ENCODE measurements at regions not wholly inside any gene's neighbourhood (a gene's known extent, or its start where the extent isn't known, plus 50 kb on each side); places are given as distances from the start of the nearest gene placed in this dataset.
A peak's percentile ranks its signal among the peaks of the same experiment; 100 is the strongest.

GRCh38 chr2:177147834-177148445 is 64.7 kb upstream of the HNRNPA3 start:
- no peak for DNase-seq (ENCODE audit: low read depth in 2 of 3, low spot score in 2 of 3)

DNA sequence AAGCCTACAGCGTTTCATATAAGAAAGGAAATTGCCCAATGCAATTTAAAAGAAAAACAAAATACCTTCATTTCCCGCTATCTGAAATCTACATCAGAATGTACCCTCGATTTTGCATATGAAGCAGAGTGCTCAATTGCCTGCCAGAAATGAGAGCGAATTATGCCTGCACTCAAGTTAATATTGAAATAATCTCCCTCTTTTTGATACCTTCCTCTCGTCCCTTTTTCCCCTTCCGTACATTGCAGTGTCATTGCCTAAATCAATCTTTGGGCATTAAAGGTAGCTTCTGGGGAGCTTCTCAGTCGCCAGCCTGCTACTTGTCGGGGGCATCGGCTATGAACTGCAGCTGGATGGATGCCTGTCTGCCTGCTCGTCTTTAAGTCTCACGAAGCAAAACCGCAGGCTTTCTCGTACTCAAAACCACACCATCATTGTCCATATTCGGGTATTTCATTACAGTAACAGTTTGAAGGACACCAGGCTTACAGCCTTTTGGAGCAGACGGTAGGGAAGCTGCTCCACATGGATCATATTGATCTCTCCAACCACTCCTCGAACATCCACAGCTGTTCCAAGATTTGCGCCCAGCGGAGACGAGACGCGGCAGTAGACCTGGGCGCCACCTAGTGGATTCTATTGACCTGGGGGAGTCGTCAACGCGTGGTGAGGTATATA is 64.0 kb upstream of the HNRNPA3 start:
- DNase-seq (ENCODE audit: low read depth in 2 of 3, low spot score in 2 of 3): peak; percentile 49 to 58 (median 50)

- no peak for DNase-seq (ENCODE audit: low read depth in 2 of 3, low spot score in 2 of 3)
Measured at GRCh38 chr2:177149155-177149503, 63.5 kb upstream of the HNRNPA3 start.

GRCh38 chr2:177153805-177154204 is 58.8 kb upstream of the HNRNPA3 start:
- no peak for DNase-seq (ENCODE audit: low read depth in 2 of 3, low spot score in 2 of 3)

- DNase-seq (ENCODE audit: low read depth in 2 of 3, low spot score in 2 of 3): no peak
Measured at GRCh38 chr2:177154809-177155208, 57.8 kb upstream of the HNRNPA3 start.

DNA sequence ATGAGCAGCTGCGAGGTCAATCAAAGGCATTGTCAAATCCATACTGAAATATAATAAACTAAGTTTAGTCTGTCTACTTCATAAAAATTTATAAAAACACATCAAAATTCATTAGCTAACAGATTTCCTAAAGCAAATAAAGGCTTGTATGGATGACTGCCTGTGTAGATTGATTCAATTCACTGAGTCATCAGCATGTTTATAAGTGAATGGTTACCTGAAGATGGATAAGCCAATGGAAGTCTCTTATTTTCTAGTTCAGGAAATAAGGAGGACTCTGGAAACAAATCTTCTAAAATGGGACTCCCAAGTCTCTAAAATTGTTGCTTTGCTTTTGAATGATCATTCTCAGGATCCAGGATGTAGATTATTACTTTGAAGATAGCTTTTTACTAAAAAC is 57.0 kb upstream of the HNRNPA3 start:
- no peak for DNase-seq (ENCODE audit: low read depth in 2 of 3, low spot score in 2 of 3)

DNA sequence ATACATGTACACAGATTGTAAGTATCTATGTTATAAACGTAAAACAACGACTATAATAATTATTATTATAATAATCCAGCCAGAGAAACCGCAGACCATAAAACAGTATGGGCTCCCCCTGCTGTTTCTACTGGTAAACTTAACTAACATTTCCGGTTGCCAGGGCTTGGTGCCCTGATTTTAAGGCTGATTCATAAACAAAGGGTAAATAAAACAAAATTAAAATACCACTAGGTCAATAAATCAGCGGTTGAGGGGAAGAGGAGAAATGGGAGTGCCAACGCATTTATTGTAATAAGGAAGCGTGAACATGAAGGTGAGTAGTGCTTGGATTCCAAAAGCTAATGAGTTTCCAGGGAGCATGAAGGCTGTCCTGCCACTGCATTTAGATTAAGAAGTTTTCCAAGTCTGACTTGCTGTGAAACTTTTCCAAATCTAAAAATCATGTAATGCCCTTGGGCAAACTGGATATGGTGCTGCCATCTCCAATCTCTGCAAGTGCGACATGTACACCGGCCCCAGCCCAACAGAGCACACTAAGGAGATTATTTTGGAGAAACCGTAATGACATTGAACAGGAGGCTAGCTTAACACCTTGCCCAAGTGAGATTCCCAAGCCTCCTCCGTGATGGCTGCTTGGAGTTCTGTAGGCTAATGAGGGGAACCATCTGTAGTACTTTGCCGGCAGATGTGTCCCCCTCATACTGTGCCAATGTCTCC is 50.7 kb upstream of the HNRNPA3 start:
- DNase-seq (ENCODE audit: low read depth in 2 of 3, low spot score in 2 of 3): no peak
